Sigmoid colon (tissue), 6 donors: ENCODE measurements at regions not wholly inside any gene's neighbourhood (a gene's known extent, or its start where the extent isn't known, plus 50 kb on each side); places are given as distances from the start of the nearest gene placed in this dataset.

ENCODE experiments used
- DNase-seq: peaks from one replicate; pipeline ENCODE4 v3.0.0-alpha.2; 2019
- H3K27ac ChIP-seq, 4 donors: fragments of 200-600 bp; sonication (generic); one replicate each; pipeline ENCODE4 v1.5.1; 2016 to 2019; ENCODE audit warnings: mild to moderate bottlenecking in 1 of 4
- H3K27me3 ChIP-seq, 3 donors: fragments of 200-600 bp; sonication (generic); one replicate each; pipeline ENCODE4 v1.5.1; 2019; ENCODE audit warnings: mild to moderate bottlenecking in 1 of 3
- H3K36me3 ChIP-seq, 4 donors: fragments of 200-600 bp; sonication (generic); one replicate each; pipeline ENCODE4 v1.5.1; 2016 to 2019
- H3K4me1 ChIP-seq, 4 donors: fragments of 200-600 bp; sonication (generic); one replicate each; pipeline ENCODE4 v1.5.1; 2017 to 2019
- H3K4me3 ChIP-seq, 4 donors: fragments of 200-600 bp; sonication (generic); one replicate each; pipeline ENCODE4 v1.5.1; 2017 to 2019; ENCODE audit warnings: mild to moderate bottlenecking in 2 of 4, moderate library complexity in 1 of 4
- H3K9me3 ChIP-seq, 4 donors: fragments of 200-600 bp in 3 of 4; sonication (generic) in 3 of 4; one replicate each; pipeline versions ENCODE4 v1.5.1 to v1.6.1; 2013 to 2019
- EP300 ChIP-seq, 4 donors: sonication (generic); formaldehyde crosslinking; IDR thresholded peaks; one replicate each; pipeline ENCODE4 v1.6.1; 2017; ENCODE audit warnings: antibody characterized with exemption in 4 of 4
- POLR2A ChIP-seq, 2 donors: fragments of 450-650 bp; IDR thresholded peaks; one replicate each; pipeline ENCODE4 v1.6.1; 2016; ENCODE audit warnings: antibody characterized with exemption in 2 of 2, mild to moderate bottlenecking in 2 of 2, moderate library complexity in 2 of 2
- POLR2AphosphoS5 ChIP-seq, 4 donors: sonication (generic); formaldehyde crosslinking; IDR thresholded peaks; one replicate each; pipeline ENCODE4 v1.6.1; 2017; ENCODE audit warnings: antibody characterized with exemption in 4 of 4
- WGBS, 2 donors: extraction: QIAGEN DNeasy Blood & Tissue Kit; methylation state at CpG; one replicate each; pipeline ENCODE4 v1.1.7; 2013; 5-methylcytosine and 5-hydroxymethylcytosine counted together
- intact Hi-C: fragments of 100-400 bp; cut with DNase I; formaldehyde crosslinking; loops from one replicate; pipeline ENCODE4 v1.15.1; 2023
- TF ChIP-seq, protein P1 (sequence below), 4 experiments: fragments of 450-650 bp in 3 of 4; fragments of 200-600 bp in 1 of 4; IDR thresholded peaks; one replicate each; pipeline ENCODE4 v1.5.1; 2016 to 2019; ENCODE audit warnings: antibody characterized with exemption in 4 of 4, mild to moderate bottlenecking in 3 of 4, moderate library complexity in 2 of 4
- donor health status: healthy with polysubstance abuse.
- donor health status: healthy.

DNA sequence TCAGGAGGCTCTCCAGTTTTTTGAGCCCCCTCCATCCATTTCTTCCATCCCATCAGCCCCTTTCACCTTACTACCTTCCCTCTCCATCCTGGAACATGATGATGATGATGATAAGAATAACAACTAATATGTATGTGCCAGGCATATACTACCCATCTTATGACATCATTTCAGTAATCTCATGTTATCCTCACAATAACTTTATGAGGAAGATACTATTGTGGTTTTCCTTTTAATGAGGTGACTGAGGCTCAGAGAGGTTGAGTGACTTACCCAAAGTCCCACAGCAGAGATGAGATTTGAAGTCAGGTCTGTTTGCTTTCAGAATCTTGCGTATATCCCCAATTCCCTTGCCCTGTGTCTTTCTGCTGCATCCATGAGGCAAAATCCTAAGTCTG, 55.1 kb downstream of the RTL9 start:
- H3K4me1 ChIP-seq, result peaks cover 0 to 9% (median 0%) of the 10 kb centered on the region in 4 donors
- no peak for DNase-seq
- H3K4me3 ChIP-seq, result no peak overlapping the region
- H3K27ac ChIP-seq, result no peak overlapping the region
- intact Hi-C loops, result loop anchor here (1.0 kb wide), 1 partner anchor 253 kb away; no protein-coding TSS in a partner anchor
- H3K27me3 ChIP-seq, result no peaks in the 10 kb centered on the region
- TF ChIP-seq POLR2AphosphoS5 (IDR thresholded peaks at IDR 0.05), result no peak
- TF ChIP-seq POLR2A (IDR thresholded peaks at IDR 0.05), result no peak
- no peak for TF ChIP-seq EP300 (IDR thresholded peaks at IDR 0.05)
- TF ChIP-seq, protein P1, sequence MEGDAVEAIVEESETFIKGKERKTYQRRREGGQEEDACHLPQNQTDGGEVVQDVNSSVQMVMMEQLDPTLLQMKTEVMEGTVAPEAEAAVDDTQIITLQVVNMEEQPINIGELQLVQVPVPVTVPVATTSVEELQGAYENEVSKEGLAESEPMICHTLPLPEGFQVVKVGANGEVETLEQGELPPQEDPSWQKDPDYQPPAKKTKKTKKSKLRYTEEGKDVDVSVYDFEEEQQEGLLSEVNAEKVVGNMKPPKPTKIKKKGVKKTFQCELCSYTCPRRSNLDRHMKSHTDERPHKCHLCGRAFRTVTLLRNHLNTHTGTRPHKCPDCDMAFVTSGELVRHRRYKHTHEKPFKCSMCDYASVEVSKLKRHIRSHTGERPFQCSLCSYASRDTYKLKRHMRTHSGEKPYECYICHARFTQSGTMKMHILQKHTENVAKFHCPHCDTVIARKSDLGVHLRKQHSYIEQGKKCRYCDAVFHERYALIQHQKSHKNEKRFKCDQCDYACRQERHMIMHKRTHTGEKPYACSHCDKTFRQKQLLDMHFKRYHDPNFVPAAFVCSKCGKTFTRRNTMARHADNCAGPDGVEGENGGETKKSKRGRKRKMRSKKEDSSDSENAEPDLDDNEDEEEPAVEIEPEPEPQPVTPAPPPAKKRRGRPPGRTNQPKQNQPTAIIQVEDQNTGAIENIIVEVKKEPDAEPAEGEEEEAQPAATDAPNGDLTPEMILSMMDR (IDR thresholded peaks at IDR 0.05), result no peak
- no peaks in the 10 kb centered on the region for H3K9me3 ChIP-seq
- WGBS, 2 donors, result 89 to 100% methylated on average over 1 of the region's 1 CpG
- no peaks in the 10 kb centered on the region for H3K36me3 ChIP-seq

DNA sequence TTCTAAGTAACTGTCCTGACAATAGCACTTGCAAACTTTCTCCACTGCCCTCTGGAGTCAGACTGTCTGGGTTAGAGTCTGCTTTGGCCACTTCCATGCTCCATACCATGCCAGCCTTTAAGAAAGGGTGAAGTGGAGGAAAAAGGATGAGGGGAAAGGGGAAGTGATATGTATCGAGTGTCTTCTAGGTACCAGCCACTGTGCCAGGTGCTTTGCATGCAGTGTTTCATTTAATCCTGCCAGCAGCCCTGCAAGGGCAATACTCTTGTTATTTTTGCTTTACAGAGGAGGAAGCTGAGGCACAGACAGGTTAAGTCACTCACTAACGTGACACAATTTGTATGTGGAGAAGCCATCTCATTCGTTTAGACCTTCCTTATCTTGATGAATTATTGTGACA, 55.6 kb downstream of the RTL9 start:
- Histone ChIP-seq H3K4me1 (peaks cover 0 to 9% (median 0%) of the 10 kb centered on the region in 4 donors), H3K9me3 (no peaks in the 10 kb centered on the region), H3K36me3 (no peaks in the 10 kb centered on the region), H3K27me3 (no peaks in the 10 kb centered on the region), H3K4me3 (no peak overlapping the region), H3K27ac (peak overlapping the region in 1 of 4 donors; percentile 20)
- WGBS, 2 donors, result 61 to 62% methylated on average over 3 of the region's 3 CpGs
- no peak for TF ChIP-seq POLR2A (IDR thresholded peaks at IDR 0.05)
- no peak for TF ChIP-seq POLR2AphosphoS5 (IDR thresholded peaks at IDR 0.05)
- no peak for TF ChIP-seq EP300 (IDR thresholded peaks at IDR 0.05)
- TF ChIP-seq, protein P1 (IDR thresholded peaks at IDR 0.05), result no peak
- no peak for DNase-seq
- intact Hi-C loops, result no loop called here

DNA sequence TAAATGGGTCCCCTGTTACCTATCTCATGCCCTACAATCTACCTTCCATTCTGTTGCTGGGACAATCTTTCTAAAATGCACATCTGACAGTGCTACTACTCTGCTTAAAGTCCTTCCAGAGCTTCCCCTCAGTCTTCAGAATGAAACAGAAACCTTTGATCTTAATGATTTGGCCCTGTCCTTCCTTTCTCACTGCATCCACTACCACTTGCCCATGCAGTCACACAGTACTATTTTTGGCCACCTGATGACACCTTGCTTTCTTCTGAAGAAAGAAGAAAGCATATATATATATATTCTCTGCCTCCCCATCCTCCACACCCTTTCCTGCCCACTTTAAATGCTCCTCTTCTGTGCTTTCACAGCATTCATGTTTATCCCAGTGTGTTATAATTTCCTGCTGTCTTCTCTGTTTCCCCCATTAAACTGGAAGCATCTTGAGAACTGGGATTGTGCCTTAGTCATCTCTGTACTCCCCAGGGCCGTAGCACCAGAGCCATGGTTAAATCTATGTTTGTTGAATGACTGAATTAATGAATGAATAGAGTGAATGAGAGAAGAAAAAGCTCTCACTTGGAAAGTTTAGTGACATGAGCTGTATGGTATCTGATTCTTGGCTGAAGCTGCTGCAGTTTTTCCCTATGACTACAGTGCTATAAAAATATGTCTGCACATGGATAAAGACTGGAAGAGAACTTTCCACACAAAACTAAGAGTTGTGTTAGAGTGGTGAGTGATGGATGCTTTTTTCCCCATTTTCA, 56.2 kb downstream of the RTL9 start:
- Histone ChIP-seq H3K27me3 (no peaks in the 10 kb centered on the region), H3K36me3 (no peaks in the 10 kb centered on the region), H3K4me1 (peaks cover 0 to 9% (median 0%) of the 10 kb centered on the region in 4 donors), H3K9me3 (no peaks in the 10 kb centered on the region), H3K4me3 (no peak overlapping the region), H3K27ac (peak overlapping the region in 1 of 4 donors; percentile 20)
- DNase-seq, result no peak
- TF ChIP-seq, protein P1 (IDR thresholded peaks at IDR 0.05), result no peak
- TF ChIP-seq POLR2AphosphoS5 (IDR thresholded peaks at IDR 0.05), result no peak
- no peak for TF ChIP-seq EP300 (IDR thresholded peaks at IDR 0.05)
- TF ChIP-seq POLR2A (IDR thresholded peaks at IDR 0.05), result no peak
- intact Hi-C loops, result no loop called here
- WGBS, 2 donors, result 62 to 89% methylated on average over 1 of the region's 1 CpG

DNA sequence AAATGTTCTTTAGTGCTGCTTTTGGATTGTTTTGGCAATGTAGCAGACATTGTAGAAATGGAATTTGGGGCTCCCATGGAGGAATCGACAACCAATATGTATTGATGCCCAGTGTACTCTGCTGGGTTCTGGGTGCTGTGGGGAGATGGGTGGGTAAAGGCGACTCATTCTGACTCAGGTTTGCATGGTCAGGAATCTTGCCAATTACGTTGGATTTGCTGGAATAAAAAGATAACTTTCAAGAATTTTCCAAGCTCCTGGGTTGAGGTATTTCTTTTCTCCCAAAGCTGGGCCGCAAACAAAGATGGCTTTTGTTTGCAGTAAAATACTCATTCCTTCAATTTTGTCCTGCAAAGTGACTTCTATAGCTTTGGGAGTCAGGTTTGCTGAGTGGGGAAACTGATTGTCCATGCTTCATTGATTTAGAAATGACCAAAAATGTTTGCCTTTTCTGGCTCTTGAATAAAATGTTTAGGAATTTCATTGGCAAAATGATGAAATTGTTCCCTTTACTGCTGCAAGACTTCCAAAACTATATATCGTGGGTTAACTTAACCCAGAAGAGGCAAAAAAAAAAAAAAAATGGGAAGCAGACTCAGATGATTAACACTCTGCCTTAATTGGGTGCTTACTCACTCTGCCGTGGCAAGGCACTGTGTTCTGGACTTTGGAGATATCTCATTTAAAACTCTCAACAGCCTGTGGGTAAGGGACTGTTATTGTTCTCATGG, 57.0 kb downstream of the RTL9 start:
- TF ChIP-seq POLR2AphosphoS5 (IDR thresholded peaks at IDR 0.05) (no peak), POLR2A (IDR thresholded peaks at IDR 0.05) (no peak), EP300 (IDR thresholded peaks at IDR 0.05) (no peak)
- TF ChIP-seq, protein P1 (IDR thresholded peaks at IDR 0.05), result no peak
- H3K9me3 ChIP-seq, result no peaks in the 10 kb centered on the region
- intact Hi-C loops, result no loop called here
- no peak overlapping the region for H3K4me3 ChIP-seq
- no peak for DNase-seq
- peaks cover 0 to 9% (median 0%) of the 10 kb centered on the region in 4 donors for H3K4me1 ChIP-seq
- H3K27me3 ChIP-seq, result no peaks in the 10 kb centered on the region
- no peaks in the 10 kb centered on the region for H3K36me3 ChIP-seq
- peak overlapping the region in 1 of 4 donors; percentile 20 for H3K27ac ChIP-seq
- WGBS, 2 donors, result 79 to 84% methylated on average over 6 of the region's 6 CpGs
